ENCODE measurements at regions not wholly inside any gene's neighbourhood (a gene's known extent, or its start where the extent isn't known, plus 50 kb on each side); places are given as distances from the start of the nearest gene placed in this dataset.

DNA sequence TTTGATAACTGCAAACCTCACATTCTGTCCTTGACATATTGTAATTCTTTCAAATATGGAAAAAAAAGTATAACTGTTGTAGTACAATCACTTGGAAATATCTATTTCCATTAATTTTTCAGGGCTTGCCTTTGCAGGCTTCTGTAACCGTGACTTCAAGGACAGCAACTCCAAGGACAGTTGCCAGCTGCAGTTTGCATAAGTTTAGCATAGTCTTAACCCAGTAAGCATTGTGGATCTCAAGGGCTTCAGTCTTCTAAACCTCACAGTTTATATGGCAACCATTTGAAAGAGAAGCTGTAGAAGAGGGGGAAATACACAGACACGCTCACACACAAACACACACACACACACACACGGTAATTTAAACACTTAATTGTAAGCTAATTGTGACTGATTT, 112.8 kb upstream of the GPR149 start:
- DNase-seq, result no peak

DNA sequence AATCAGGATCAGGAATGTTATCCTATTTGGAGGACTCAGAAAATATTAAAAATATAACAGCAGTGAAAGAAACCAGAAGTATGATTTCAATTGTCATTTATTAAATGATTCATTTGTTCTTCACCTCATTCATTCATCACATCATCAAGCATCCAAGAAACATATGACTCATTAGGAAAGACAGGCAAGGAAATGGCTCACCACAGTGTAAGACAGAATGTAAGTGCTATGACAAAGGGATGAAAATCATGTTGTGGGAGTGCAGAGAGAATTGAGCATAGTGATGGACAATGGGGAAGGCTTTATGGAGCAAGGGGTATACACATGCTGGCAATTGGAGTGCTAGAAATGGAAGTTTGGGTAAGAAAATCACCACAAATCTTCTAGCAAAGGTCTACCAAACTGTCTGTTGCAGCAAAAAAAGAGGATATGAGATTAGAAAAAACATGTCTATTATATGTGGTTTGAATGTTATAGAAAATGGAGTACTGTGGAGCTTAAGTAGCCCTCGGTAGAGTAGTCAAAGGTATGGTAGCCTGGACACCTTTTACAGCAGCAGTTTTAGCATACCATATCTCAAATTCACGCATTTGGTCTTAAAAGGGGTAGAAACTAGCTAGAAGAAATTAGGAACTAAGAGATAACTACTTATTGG, 111.1 kb upstream of the GPR149 start:
- no peak for DNase-seq

DNA sequence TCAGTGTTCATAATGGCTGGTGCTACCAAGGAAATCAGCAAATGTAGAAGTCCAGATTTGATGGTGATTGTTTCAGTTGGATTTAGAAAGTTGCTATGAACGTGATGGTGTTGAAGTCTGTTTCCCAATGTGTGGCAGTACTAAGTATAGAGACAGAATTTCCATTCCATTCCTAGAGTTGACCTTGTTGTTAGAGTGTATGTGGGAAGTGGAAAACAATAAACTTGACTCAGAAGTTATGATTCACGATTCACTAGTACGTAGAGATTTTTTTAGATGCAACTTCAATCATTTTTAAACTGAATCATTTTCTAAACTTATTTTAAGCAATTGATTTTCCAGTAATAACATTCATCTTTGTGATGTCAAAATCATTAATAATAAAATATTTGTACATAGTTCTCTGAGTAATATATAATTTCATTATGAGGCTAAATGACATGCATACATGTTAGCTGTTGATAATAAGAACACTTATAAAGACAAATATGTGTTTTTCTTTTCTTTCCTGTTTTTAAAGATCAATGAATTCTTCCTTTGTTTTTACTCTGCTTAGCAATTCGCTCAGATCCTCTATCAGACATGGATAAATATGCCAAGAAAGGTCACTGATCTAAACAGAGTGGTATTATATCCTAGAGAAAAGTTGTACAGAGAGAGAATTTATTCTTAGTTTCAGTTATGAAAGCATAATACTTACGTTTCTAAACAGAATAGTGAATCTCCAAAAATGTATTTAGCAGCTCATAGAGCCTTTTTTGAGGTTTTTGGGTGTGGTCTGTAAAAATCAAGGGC, 108.8 kb upstream of the GPR149 start:
- no peak for DNase-seq

DNA sequence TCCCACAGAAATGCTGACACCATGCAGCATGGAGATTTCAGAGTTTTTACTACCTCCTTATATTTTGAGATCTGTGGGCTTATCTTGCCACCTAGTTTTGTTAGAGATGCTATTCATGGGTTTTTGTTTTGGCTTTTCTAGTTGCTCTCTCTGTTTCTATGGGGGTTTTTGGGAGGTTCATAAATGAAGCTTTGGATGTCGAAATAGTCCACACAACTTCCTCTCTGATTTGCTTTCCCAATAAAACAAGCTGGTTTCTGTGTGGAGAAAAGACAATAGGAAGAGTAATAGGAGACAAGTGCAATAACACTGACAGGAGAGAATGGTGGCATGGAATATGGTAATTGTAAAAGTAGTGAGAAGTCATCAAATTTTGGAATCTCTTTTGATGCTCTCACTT, 106.8 kb upstream of the GPR149 start:
- peak; percentile 55 for DNase-seq

DNA sequence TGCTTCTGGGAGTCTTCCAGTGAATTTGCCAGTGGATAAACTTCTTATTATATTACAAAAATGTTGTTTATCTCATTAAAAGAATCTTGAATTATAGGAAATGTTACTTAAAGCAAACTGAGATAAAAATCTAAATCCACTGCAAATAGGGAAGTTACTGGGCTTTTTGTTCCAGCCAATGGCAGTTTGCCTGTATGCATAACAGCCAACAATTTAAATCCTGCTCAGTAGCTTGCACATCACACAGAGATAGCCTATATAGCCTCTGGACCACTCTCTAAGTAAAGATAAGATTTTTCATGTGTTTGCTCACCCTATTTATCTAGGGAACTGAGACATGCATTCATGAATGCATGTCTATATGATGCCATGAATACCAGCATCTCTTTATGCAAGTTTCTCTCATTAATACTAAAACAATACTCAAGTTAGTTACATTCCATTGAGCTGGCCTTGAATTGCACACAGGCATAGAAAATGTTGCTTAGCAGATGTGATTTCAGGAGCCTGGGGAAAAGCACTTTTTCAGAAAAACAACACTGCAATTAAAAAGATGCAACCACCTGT, 92.1 kb upstream of the GPR149 start:
- no peak for DNase-seq

DNA sequence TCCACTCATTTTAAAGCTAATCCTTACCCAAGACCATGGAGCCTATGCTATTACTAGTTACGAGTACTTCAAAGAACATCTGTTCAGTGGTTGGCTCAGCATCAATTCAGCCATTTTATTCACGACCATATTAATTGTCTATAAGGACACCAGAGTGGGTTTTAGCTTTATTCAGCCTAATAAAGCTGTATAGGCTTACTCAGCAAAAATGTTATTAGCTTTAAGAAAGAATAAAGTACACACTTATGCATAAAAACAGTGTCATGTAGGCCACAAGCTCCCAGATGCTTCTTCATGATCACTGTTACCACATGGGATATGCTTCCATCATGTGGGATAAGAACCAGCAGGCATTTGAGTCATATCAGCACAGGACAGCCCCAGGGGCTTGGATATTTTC, 87.4 kb upstream of the GPR149 start:
- DNase-seq, result no peak

DNA sequence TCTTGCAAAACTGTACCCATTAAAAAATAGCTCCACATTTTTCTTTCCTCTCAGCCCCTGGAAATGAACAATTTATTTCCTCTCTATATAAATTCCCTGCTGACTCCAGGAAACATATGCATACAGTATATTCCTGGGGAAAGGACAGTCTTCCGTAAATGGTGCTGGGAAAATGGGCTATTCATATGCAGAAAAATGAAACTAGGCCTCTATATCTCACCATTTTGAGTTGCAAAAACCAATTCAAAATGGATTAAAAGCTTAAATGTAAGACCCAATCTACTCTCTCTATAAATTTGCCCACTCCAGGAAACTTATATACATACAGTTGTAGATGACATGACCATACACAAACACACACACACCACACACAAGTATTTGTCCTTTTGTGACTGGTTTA, 85.9 kb upstream of the GPR149 start:
- no peak for DNase-seq

DNA sequence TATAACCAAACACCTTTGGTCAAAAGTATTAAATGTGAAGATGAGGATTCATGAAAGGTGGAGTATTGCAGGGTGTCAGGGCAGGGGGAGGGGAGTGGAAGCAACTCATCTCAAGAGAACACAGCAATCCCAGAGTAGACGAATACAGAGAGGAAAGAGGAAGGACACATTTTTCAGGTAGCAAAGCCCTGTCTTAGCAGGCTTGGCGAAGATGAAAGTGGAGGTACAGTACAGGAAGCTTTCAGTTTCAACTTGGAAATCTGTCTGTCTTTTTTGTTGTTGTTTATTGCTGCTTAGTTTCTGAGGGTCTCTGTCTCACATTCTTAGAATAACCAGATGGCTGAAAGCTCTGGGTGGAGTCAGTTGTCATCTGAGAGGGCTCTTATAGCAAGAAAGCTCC, 80.8 kb upstream of the GPR149 start:
- DNase-seq, result no peak

DNA sequence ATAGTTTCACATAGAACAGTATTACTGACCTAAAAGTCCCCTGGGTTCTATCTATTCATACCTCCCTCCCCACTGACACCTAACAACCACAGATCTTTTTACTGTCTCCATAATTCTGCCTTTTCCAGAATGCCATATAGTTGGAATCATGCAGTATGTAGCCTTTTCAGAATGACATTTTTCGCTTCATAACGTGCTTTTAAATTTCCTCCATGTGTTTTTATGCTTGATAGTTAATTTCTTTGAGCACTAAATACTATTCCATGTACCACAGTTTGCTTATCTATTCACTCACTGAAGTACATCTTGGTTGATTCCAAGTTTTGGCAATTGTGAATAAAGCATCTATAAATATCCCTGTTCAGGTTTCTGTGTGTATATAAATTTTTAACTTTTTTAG, 77.7 kb upstream of the GPR149 start:
- DNase-seq, result no peak

DNA sequence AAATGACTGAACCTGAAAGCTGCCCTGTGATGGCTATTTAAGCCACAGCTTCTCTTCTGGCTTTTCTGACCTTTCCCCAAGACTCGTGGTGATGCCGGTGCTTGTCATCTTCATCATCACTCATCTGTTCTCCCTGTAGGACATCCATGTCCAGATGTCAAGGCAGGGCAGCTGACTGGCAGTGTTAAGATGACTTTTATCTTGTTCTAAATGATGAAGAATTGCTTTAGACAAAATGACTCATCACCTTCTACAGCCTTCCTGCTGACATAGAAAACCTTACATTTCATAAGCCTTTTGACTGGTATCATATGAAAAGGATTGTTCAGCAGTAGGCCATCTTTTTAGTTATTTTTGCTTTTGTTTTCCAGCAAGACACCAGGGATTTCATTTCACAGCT, 67.0 kb upstream of the GPR149 start:
- no peak for DNase-seq

DNA sequence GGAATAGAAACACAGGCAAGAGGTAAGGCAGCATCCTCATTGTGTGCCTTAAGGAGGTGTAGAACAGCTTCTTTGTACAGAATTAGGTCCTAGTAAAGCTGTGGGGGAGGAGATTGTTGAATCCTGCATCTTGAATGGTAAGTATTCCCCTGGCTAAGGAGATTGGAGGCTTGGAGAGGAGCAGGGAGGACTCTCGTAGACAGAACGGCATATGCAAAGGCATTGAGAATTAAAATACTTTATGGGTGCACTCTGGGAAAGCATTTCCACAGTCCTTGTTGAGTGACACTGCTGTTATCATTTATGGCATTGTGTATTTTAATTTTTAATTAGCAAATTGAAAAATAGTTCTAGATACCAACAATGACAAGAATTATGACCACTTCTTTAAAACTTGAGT, 66.5 kb upstream of the GPR149 start:
- DNase-seq, result no peak

DNA sequence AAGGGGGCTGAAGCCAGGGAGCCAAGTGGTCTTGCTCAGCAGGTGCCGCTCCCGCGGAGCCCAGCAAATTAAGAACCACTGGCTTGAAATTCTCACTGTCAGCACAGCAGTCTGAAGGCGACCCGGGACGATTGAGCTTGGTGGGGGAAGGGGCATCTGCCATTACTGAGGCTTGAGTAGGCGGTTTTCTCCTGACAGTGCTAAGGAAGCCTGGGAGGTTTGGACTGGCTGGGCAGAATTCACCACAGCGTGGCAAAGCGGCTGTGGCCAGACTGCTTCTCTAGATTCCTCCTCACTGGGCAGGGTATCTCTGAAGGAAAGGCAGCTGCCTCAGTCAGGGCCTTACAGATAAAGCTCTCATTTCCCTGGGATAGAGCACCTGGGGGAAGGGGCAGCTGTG, 57.0 kb upstream of the GPR149 start:
- DNase-seq, result no peak

DNA sequence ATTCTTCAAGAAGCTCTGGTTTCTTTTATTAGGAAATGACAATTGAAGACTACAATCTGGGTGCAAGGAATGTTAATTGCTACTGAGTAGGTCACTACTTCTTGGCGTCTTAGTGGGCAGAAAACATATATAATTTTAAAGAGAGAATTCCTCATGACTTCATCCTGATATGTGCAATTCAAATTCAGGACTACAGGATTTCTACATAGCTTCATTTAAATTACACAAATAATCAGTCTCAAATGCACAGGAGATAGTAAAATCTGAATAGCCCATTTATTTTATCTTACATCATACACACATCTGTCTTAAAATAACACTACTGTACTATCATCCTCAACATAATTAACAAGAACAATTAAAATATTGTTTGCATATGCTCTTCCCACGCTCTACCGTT, 52.5 kb upstream of the GPR149 start:
- no peak for DNase-seq

DNA sequence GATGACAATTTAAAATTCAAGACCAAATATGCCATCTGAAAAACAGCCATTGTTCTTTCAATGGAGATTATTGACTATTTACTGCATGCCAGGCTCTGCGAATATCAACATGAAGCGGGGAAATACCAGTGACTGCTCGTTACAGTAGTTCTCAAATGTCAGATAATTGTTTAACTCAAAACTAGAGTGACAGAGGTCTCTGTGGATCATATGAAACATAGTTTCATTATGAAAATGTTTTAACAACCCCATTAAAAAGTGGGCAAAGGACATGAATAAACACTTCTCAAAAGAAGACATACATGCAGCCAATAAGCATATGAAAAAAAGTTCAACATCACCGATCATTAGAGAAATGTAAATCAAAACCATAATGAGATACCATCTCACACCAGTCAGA, 50.0 kb upstream of the GPR149 start:
- DNase-seq, result no peak

All from inflammatory macrophage treated with lipopolysaccharide for 4 hours (primary cell).